GM12891 (cell line): ENCODE measurements at regions not wholly inside any gene's neighbourhood (a gene's known extent, or its start where the extent isn't known, plus 50 kb on each side); places are given as distances from the start of the nearest gene placed in this dataset.

Source experiments
- PAX5 ChIP-seq: IDR thresholded peaks from 2 replicates; pipeline ENCODE4 v1.6.1; 2011; ENCODE audit warnings: low read length, moderate library complexity, mild to moderate bottlenecking; ENCODE audit not compliant: insufficient read depth, severe bottlenecking
- POLR2A ChIP-seq: IDR thresholded peaks from 2 replicates; pipeline ENCODE4 v1.6.1; 2011; ENCODE audit warnings: low read depth, low read length, control low read depth
- POLR2AphosphoS5 ChIP-seq: IDR thresholded peaks from 2 replicates; pipeline ENCODE4 v1.6.1; 2011; ENCODE audit warnings: low read depth, low read length, control low read depth
- POU2F2 ChIP-seq: IDR thresholded peaks from 2 replicates; pipeline ENCODE4 v1.6.1; 2011; ENCODE audit warnings: low read depth, mild to moderate bottlenecking, control low read depth, low read length, moderate library complexity
- SPI1 ChIP-seq: IDR thresholded peaks from 2 replicates; pipeline ENCODE4 v1.6.1; 2011; ENCODE audit warnings: low read depth, low read length, control low read depth
- TAF1 ChIP-seq: IDR thresholded peaks from 2 replicates; pipeline ENCODE4 v1.6.1; 2011; ENCODE audit warnings: low read depth, low read length, control low read depth

GRCh38 chr1:4933232-4933631, 278.8 kb downstream of the AJAP1 start:
- TF ChIP-seq POLR2A (no peak), POLR2AphosphoS5 (no peak), POU2F2 (no peak), TAF1 (no peak), SPI1 (no peak), PAX5 (no peak)
